NCI-H1694 treated with DMSO at 0.1 percent for 48 hours (cell line): ENCODE measurements at regions not wholly inside any gene's neighbourhood (a gene's known extent, or its start where the extent isn't known, plus 50 kb on each side); places are given as distances from the start of the nearest gene placed in this dataset.

ENCODE experiments used
- DNase-seq: peaks from one replicate; lab custom pipeline; 2025; lab: John Stamatoyannopoulos, UW

DNA sequence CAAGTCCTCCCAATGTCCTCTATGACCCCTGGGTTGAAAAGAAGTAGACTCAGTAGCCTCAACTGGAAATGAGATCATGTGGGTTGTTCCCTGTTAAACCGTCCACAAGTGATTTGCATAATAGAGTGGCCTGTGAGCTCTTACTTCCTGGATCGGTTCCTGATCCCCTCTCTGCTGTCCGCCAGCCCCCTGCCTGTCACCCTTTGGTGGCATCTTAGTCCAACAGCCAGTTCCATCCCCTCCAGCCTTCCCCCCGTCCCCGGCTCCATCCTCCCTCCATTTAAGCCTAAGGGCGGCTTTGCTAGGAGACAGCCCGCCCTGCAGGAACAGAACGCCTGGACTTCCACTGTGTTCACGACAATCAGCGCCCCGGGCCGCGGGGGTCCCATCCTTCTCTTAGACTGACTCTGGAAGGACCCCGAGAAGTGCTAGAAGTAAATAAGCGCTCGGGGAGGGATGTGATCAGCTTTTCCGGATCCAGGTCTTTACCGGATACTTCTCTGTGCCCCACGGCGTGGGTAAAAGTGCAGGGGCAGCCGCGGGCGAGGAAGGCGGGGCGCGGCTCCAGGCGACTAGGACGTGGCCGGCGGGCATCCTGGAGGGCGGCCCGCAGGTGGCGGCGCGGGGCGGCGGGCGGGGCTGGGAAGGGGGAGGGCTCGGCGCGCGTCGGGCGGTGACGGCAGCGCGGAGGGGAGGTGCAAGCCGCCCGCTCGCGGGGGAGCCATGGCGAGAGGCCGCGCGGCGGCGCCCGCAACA lies 51.2 kb upstream of the ULK4 start:
- DNase-seq: no peak

DNA sequence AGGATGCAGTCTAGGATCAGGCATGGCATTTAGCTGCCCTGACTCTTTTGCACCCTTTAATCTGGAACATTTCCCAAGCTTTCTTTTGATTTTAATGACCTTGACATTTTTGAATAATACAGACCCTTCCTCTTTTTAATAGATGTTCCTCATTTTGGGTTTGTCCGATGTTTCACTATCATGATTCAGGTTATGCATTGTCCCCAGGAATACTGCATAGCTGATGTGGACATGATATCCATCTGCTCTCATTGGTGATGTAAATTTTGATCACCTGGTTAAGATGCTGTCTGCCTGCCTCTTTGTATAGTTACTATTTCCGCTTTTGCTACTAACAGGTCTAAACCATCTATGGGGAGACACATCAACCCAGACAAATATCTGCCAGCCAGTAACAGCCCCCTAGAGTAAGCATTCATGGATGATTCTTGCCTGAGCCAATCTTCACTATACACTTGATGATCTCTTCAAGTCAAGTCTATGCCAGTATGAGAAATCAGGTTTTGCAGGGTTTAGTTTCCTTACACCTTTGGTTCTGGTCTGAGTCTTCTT lies 50.6 kb upstream of the ULK4 start:
- DNase-seq: no peak
